ENCODE measurements at regions not wholly inside any gene's neighbourhood (a gene's known extent, or its start where the extent isn't known, plus 50 kb on each side); places are given as distances from the start of the nearest gene placed in this dataset.

DNA sequence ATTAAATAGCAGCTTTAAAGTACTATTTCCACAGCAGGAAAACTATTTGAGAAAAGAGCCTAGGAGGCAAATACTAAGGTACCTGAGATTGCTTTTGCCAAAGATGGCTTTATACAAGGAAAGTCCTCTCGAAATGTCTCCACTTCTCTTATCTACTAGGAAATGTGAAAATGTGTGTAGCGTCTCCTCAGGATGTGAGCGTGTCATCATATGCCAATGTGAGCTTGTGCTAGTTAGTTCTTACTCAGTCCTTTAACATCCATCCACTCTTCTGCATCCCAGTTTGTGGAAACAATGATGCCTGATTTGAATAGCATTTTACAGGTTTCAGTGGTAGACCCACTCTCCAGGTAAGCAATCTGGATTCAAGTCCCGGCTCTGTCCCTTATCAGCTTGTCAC is 421.0 kb downstream of the DYNC2H1 start:
- Histone ChIP-seq H3K36me3 (ENCODE audit: control insufficient read depth, insufficient read depth, low read length) (no peaks in the 10 kb centered on the region), H3K27me3 (ENCODE audit: control insufficient read depth, insufficient read depth, low read length) (no peaks in the 10 kb centered on the region), H3K4me3 (ENCODE audit: low read depth, low read length) (no peak overlapping the region)
- TF ChIP-seq, protein P1, sequence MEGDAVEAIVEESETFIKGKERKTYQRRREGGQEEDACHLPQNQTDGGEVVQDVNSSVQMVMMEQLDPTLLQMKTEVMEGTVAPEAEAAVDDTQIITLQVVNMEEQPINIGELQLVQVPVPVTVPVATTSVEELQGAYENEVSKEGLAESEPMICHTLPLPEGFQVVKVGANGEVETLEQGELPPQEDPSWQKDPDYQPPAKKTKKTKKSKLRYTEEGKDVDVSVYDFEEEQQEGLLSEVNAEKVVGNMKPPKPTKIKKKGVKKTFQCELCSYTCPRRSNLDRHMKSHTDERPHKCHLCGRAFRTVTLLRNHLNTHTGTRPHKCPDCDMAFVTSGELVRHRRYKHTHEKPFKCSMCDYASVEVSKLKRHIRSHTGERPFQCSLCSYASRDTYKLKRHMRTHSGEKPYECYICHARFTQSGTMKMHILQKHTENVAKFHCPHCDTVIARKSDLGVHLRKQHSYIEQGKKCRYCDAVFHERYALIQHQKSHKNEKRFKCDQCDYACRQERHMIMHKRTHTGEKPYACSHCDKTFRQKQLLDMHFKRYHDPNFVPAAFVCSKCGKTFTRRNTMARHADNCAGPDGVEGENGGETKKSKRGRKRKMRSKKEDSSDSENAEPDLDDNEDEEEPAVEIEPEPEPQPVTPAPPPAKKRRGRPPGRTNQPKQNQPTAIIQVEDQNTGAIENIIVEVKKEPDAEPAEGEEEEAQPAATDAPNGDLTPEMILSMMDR (IDR thresholded peaks at IDR 0.05; ENCODE audit: insufficient read depth, low read length, poor library complexity, severe bottlenecking), result no peak
- DNase-seq (ENCODE audit: low read depth), result no peak

DNA sequence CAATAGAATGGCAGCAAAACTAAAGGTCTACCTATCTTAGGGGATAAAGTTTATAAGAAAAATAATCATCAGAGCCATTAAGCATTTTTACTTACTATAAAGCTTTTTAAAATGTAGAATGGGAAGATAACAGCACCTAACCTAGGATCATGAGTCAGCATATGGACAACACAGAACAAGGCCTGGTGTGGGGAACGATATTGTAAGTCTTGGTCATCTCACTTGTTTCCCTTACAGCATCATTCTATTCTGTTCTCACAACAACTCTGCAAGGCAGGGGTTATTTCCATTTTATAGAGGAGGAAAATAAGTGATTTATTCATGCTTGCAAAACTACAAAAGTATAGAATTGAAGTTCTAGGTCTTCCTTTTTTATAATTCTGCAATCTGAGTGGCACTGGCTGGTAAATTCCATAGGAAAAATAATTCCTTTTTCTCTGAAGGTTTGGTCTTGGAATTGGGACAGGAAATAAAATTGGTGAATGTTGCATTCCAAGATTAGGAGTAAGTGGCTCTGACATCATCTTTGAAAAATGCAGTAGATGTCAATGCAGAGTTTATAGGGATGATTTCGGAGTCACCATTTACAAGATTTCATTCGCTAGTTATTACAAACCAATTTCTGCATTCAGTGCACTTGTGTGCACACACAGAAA is 423.0 kb downstream of the DYNC2H1 start:
- TF ChIP-seq, protein P1 (IDR thresholded peaks at IDR 0.05; ENCODE audit: insufficient read depth, low read length, poor library complexity, severe bottlenecking), result no peak
- Histone ChIP-seq H3K27me3 (ENCODE audit: control insufficient read depth, insufficient read depth, low read length) (no peaks in the 10 kb centered on the region), H3K36me3 (ENCODE audit: control insufficient read depth, insufficient read depth, low read length) (no peaks in the 10 kb centered on the region), H3K4me3 (ENCODE audit: low read depth, low read length) (no peak overlapping the region)
- peak; percentile 28 for DNase-seq (ENCODE audit: low read depth)

DNA sequence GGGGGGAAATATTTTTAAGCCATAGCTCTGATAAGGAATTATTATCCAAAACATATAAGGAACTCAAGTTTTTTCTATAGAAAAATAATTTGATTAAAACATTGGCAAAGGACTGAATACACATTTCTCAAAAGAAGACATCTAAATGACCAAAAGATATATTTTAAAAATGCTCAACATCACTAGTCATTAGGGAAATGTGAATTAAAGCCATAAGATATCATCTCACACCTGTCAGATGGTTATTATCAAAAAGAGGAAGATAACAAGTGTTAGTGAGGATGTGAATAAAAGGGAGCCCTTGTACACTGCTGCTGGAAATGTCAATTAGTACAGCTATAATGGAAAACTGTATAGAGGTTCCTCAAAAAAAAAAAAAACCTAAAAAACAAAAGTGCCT is 425.0 kb downstream of the DYNC2H1 start:
- TF ChIP-seq, protein P1 (IDR thresholded peaks at IDR 0.05; ENCODE audit: insufficient read depth, low read length, poor library complexity, severe bottlenecking), result no peak
- Histone ChIP-seq H3K4me3 (ENCODE audit: low read depth, low read length) (no peak overlapping the region), H3K36me3 (ENCODE audit: control insufficient read depth, insufficient read depth, low read length) (no peaks in the 10 kb centered on the region), H3K27me3 (ENCODE audit: control insufficient read depth, insufficient read depth, low read length) (no peaks in the 10 kb centered on the region)
- no peak for DNase-seq (ENCODE audit: low read depth)

DNA sequence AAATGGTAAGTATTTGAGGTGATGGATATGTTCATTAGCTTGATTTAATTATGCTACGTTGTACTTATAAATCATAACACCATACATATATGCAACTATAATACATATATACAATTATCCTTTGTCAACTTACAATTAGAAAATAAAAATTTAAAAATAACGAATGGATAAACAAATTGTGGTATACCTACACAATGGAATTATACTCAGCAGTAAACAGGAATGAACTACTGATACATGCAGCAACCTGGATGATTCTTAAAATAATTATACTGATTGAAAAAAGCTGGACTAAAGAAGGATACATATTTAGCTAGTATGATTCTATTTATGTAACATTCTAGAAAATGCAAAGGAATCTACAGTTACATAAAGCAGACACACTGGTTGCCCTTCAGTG is 425.7 kb downstream of the DYNC2H1 start:
- no peak for DNase-seq (ENCODE audit: low read depth)
- no peaks in the 10 kb centered on the region for H3K27me3 ChIP-seq (ENCODE audit: control insufficient read depth, insufficient read depth, low read length)
- no peak overlapping the region for H3K4me3 ChIP-seq (ENCODE audit: low read depth, low read length)
- H3K36me3 ChIP-seq (ENCODE audit: control insufficient read depth, insufficient read depth, low read length), result no peaks in the 10 kb centered on the region
- TF ChIP-seq, protein P1 (IDR thresholded peaks at IDR 0.05; ENCODE audit: insufficient read depth, low read length, poor library complexity, severe bottlenecking), result no peak

DNA sequence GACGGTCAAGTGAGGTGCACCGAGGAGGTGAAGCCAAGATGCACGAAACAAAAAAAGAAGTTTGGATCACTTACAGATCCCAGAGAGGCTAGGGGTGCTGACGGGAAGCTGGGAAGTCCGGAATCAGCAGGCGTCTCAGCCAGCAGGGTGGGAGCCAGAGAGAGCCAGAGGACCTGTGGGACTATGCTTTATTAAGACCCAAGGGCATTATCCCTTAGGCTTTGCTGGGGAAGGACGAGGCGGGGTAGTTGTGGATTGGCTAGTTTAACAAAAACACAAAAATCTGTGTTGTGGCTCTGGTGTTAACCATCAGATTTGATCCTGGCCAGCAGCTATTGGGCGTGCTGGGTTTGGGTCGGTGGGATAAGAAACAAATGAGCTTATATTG is 427.1 kb downstream of the DYNC2H1 start:
- no peak overlapping the region for H3K4me3 ChIP-seq (ENCODE audit: low read depth, low read length)
- DNase-seq (ENCODE audit: low read depth), result no peak
- H3K27me3 ChIP-seq (ENCODE audit: control insufficient read depth, insufficient read depth, low read length), result no peaks in the 10 kb centered on the region
- H3K36me3 ChIP-seq (ENCODE audit: control insufficient read depth, insufficient read depth, low read length), result no peaks in the 10 kb centered on the region
- TF ChIP-seq, protein P1 (IDR thresholded peaks at IDR 0.05; ENCODE audit: insufficient read depth, low read length, poor library complexity, severe bottlenecking), result no peak

DNA sequence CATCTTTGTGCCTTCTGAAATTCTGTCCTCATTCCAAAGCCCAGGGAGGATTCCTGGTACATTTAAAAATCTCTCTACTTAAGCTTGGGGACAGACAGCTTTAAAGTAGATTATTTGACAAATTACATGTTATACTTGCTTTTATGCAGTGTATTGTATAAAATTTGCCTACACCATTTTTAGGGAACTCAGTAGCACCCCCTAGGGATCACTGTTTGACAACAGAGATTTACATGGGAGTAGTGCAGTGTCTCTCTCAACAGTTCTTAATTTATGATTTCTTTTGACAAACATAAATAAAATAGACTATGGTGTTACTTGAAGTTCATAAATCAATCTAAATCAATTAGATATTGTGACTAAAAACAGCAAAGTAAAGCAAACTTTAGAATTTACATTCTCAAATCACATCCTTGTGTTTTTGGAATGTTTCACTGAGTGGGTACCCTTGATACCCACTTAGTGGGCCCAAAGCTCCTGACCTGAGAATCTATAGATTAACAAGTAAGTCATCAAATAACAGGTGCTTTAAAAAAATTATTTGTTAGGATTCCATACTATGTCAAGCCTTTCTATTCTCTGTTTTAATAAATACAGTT is 428.8 kb downstream of the DYNC2H1 start:
- H3K27me3 ChIP-seq (ENCODE audit: control insufficient read depth, insufficient read depth, low read length), result no peaks in the 10 kb centered on the region
- H3K36me3 ChIP-seq (ENCODE audit: control insufficient read depth, insufficient read depth, low read length), result no peaks in the 10 kb centered on the region
- DNase-seq (ENCODE audit: low read depth), result no peak
- no peak overlapping the region for H3K4me3 ChIP-seq (ENCODE audit: low read depth, low read length)
- TF ChIP-seq, protein P1 (IDR thresholded peaks at IDR 0.05; ENCODE audit: insufficient read depth, low read length, poor library complexity, severe bottlenecking), result peak; percentile 56
